HG03196 (cell line): ENCODE measurements at regions not wholly inside any gene's neighbourhood (a gene's known extent, or its start where the extent isn't known, plus 50 kb on each side); places are given as distances from the start of the nearest gene placed in this dataset.

Experiments
- ATAC-seq: cut with Tn5 transposase; IDR thresholded peaks from one replicate; pipeline ENCODE4 v1.9.1; 2021; ENCODE audit not compliant: unreplicated experiment

DNA sequence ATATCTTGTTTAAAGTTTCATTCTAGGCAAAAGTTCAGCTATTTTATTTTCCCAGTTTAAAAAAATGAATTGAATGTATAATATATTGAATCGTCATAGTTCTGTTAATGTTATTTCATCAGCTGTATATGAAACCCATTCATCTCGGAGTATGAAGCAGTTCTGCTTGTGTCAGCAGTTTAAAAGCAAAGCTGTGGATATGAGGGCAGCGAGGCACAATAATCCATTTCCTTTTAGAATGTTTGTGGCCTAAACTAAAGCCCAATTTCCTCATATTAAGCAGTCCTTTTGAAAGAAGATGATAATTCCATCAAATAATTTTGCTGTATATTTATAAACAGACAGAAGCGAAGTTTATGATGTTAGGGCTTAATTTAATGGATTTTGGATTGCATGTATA is 300.1 kb downstream of the SAMD5 start:
- no peak for ATAC-seq

GRCh38 chr6:147811913-147812629 is 303.6 kb downstream of the SAMD5 start:
- ATAC-seq = no peak

- ATAC-seq = no peak
These were observed 308.7 kb downstream of the SAMD5 start for GRCh38 chr6:147817042-147817689.

DNA sequence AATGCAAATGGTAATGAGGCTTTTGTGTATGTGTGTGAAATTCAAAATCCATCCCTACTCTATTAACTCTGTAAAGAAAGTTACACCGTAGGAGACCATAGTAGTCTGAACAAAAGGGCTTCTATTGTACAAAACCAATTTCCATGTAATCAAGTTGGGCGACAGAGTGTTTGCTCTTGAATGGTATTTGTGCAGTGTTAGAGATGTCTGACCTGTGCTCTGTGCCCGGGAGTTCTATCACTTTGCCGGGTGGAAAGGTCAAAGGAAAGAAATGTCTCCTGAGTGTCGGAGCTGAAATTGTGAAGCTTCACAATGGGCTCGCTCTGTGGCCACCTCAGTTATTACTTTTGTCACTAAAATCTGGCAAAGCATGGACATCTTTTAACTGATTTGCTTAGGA is 312.0 kb downstream of the SAMD5 start:
- no peak for ATAC-seq

DNA sequence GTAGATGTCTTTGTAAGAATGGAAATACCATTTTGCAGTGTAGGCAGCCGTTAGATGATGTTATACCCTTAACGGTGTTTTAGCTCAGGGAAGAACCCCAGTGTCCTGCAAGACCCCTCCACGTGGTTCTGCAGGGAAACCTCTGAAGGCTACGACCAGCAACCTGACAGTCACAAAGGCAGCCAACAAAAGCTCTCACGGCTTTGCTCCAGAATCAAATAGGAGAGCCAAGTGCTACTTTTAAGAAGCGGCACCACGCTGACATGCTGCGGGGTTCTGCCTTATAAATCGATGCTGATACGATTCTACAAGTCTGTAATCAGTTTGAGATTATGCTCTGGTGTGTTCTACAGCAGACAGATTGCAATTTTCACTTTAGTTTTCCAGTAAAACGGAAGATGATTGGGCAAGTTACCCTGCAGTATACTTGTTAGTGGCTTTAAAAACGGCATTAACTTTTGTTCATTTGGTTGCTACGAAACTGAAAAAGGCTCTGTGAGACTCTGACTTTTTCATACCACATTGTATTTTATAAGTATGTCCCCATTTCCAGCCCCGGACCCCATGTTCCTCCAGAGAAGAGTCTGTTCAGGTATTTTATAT is 312.9 kb downstream of the SAMD5 start:
- no peak for ATAC-seq

- no peak for ATAC-seq
These were observed 315.4 kb downstream of the SAMD5 start for GRCh38 chr6:147823936-147824335.

DNA sequence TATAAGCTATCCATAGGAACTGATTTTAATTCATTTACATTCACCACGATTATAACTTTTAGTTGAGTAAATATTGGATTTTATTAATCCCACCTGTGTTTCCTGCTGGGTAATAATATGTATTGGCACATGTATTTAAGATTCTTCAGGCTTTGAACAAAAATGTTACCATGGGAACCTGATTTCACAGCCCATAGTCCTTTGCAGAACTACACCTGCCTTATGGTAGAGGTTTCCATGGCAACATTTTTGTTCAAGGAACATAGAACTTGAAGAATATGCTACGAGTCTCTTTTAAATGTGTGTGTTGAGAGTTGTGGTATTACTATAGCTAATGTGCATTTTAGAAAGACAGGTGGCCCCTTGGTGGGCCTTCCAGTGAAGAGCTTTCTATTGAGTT is 317.4 kb downstream of the SAMD5 start:
- ATAC-seq = no peak

- no peak for ATAC-seq
These were observed 318.2 kb downstream of the SAMD5 start for GRCh38 chr6:147826698-147827097.

DNA sequence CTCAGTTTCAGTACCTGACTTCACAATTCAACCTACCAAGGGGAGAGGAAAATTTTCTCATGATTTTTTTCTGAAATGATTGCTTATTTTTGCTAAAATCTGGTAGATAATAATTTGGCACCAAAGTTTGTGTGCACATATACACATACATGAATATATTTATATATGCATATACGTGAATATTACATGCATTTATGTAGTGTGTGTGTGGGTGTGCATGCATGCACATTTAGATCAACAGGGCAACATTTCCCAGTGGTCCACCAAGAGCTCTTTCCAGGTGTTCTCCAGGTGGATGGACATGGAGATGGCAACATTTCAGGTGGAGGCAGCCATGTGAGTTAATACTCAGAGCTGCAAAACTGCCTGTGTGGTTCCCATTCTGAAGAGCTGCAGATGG is 320.9 kb downstream of the SAMD5 start:
- no peak for ATAC-seq

DNA sequence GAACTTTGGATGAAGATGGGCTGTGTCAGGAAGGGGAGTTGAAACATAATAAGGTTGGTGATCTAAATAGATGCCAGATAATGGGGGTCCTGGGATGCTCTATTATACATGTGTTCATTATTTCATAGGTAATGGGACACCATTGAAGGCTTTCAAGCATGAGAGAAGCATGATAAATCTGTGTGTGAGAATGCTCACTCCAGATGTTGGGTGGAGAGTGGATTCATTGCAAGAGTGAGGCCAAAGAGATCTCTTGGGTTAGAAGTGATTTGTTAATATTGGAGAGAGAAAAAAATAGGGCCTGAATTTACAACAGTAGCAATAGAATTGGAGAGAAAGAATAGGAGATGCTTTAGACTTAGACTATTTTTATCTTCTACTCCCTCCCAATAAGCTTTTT is 321.3 kb downstream of the SAMD5 start:
- no peak for ATAC-seq

GRCh38 chr6:147831356-147831755 is 322.9 kb downstream of the SAMD5 start:
- ATAC-seq = no peak

DNA sequence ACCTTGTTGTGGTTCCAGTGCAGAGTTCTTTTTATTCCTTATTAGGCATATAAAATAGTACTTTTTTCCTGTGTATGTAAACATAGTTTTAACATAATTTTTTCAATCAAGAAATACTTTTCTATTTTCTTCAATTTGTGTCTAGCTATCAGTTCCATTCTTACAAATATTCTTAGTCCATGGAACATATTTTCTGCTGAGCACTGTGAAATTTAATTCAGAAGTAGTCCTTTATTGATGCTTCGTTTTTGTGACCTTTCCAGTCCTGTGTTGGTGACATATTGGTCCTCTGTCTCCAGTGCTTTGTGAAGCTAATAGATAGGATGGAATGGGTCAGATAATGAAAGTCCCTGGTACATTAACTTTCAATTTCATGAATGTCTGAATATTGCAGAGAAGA is 325.1 kb downstream of the SAMD5 start:
- ATAC-seq = no peak

DNA sequence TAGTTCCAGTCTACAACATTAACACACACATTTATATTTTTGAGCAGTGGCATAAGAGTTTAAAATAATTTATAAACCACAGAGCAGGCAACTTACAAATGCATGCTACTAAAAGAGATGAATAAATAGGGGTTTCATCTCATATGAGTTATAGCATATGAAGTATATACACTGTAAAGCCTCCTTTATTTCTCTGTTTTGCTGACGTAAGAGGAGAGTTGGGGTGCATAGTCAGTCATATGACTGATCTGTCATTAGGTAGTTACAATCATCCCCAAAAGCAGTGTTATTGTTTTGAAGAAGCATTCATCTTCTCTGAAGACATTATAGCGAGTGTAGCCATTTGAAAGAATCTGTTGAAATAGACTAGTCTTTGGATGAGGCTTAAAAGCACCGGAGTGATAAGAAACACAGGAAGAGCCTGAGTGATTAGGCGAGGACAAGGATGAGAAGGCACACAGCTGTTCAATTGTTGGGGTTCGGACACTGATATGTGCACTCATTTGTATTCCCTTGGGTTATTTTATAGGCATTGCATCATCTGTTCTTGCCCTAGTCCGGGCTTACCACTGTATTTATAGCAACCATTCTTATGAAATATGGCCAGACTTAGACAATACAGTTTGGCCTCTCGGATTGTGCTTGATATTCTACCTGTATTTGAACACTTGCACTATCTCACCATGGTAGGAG is 325.7 kb downstream of the SAMD5 start:
- ATAC-seq = no peak

DNA sequence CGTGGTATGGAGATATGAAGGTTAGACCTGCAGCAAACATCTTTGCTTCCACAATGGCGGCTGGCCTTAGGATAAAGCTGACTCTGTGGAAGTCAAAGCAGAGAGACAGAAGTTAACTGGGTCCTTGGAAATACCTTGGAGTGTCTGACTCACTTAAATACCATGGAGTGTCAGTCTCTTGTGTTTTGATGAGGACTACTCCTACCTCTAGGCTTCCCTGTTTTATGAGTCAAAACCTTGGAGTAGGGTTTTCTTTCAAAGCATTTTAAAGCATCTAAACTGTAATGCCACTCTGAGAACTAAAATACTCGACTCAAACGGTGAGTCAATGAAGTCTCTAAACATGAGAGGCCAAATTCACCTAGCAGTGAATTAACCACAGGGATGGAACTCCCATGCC is 329.1 kb downstream of the SAMD5 start:
- no peak for ATAC-seq

- ATAC-seq = no peak
These were observed 331.5 kb downstream of the SAMD5 start for GRCh38 chr6:147839708-147840610.

DNA sequence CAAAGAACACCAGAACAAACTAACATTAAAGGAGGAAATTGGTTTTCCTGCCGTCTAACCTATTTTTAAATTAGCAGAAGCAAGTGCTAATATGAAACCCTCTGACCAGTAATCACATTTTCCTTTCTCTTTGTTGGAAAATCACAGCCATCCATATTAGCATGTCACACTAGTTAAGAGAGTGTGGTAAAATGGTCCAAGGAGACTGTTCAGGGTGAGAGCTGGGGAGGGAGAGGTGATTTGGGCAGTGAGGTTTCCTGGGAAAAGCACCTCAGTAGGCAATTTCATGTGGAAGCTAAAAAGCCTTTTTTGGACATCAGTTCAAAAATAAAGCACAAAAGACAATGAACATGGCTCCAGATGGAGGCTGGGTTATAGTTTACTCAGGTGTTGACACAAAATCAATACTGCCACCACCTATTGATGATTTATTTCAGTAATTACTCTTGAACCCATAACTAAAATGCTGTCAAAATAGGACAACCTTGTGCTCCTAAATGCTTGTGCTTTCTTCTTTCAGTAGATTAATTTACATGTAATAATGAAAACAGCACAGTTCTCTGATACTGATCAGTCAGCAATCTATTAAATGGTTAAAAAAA is 333.2 kb downstream of the SAMD5 start:
- ATAC-seq = no peak

- no peak for ATAC-seq
These were observed 341.2 kb downstream of the SAMD5 start for GRCh38 chr6:147849401-147850330.

- ATAC-seq = no peak
These were observed 344.3 kb downstream of the SAMD5 start for GRCh38 chr6:147852772-147853171.

DNA sequence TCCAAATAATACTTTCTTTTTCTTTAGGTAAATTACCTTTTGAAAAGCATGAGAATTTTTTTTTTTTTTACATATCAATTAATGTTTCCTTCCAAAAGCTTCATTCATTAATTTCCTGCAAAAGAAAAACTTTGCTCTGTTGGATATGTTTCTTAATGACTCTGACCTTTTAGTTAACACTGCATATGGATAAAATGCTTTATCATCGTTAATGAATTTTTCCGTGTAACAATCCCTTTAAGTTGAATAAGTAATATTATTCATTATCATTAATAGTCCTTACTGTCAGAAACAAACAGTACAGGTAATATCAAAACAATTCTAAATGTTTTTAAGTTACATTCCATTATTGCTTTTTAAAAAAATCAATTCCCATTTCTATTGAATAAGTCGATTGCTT is 345.1 kb downstream of the SAMD5 start:
- no peak for ATAC-seq
